Mammary epithelial cell (primary cell): ENCODE measurements at regions not wholly inside any gene's neighbourhood (a gene's known extent, or its start where the extent isn't known, plus 50 kb on each side); places are given as distances from the start of the nearest gene placed in this dataset.
"Not testable (repeated sequence)": the region's sequence is repeated elsewhere in the genome, so short reads cannot be mapped to it uniquely, and the experiment has no call there.

Source experiments
- EZH2 ChIP-seq: IDR thresholded peaks from 2 replicates; pipeline ENCODE4 v1.6.1; 2012; ENCODE audit warnings: low read length, inconsistent platforms, borderline replicate concordance
- TF ChIP-seq, protein P1 (sequence below), 2 donors: IDR thresholded peaks in 1 of 2; conservative IDR thresholded peaks in 1 of 2; 2 replicates each; pipeline ENCODE4 v1.5.1; 2011 to 2012; ENCODE audit warnings: inconsistent platforms in 2 of 2, low read length in 2 of 2, mild to moderate bottlenecking in 2 of 2, control low read depth in 1 of 2, low read depth in 1 of 2; ENCODE audit not compliant: insufficient read depth in 1 of 2; ENCODE audit errors: extremely low read depth in 1 of 2

DNA sequence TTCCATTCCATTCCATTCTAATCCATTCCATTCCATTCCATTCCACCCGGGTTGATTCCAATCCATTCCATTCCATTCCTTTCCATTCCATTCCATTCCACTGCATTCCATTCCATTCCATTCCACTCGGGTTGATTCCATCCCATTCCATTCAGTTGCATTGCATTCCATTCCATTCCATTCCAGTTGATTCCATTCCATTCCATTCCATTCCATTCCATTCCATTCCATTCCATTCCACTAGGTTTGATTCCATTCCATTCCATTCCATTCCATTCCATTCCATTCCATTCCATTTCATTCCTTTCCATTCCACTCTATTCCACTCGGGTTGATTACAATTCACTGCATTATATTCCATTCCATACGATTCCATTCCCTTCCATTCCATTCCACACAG, 1136.9 kb downstream of the RPIA start:
- TF ChIP-seq, protein P1, sequence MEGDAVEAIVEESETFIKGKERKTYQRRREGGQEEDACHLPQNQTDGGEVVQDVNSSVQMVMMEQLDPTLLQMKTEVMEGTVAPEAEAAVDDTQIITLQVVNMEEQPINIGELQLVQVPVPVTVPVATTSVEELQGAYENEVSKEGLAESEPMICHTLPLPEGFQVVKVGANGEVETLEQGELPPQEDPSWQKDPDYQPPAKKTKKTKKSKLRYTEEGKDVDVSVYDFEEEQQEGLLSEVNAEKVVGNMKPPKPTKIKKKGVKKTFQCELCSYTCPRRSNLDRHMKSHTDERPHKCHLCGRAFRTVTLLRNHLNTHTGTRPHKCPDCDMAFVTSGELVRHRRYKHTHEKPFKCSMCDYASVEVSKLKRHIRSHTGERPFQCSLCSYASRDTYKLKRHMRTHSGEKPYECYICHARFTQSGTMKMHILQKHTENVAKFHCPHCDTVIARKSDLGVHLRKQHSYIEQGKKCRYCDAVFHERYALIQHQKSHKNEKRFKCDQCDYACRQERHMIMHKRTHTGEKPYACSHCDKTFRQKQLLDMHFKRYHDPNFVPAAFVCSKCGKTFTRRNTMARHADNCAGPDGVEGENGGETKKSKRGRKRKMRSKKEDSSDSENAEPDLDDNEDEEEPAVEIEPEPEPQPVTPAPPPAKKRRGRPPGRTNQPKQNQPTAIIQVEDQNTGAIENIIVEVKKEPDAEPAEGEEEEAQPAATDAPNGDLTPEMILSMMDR (conservative IDR thresholded peaks at IDR 0.05 in 1 of 2, IDR thresholded peaks at IDR 0.05 in 1 of 2; ENCODE audit: extremely low read depth in 1 of 2, insufficient read depth in 1 of 2, low read depth in 1 of 2, low read length in 2 of 2): not testable (repeated sequence)
- TF ChIP-seq EZH2: not testable (repeated sequence)
